ENCODE measurements at regions not wholly inside any gene's neighbourhood (a gene's known extent, or its start where the extent isn't known, plus 50 kb on each side); places are given as distances from the start of the nearest gene placed in this dataset.

DNA sequence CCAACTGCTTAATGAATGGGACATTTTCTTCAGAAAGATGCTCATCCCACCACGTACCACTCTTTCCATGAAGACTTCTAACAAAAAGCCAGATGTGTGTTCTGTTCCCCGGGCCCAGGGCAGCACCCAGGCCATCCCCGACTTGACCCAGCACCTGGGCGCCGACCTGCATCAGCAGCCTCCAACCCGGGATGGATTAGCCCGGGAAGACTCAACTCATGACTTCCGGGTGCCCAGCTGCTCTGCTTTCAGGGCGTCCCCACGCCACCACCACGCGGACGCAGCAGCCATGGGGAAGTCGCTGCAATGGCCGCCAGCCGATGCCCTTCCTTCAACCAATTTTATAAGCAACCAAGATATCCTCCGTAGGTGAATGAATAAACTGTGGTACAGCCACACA, 123.8 kb upstream of the TUBA3C start (continued):
- TF ChIP-seq GABPA (IDR thresholded peaks at IDR 0.05 in 1 of 2, conservative IDR thresholded peaks at IDR 0.05 in 1 of 2) (no peak), RXRA (IDR thresholded peaks at IDR 0.05) (no peak), FOXA2 (IDR thresholded peaks at IDR 0.05) (no peak), TAF1 (conservative IDR thresholded peaks at IDR 0.05) (no peak), HNF4A (conservative IDR thresholded peaks at IDR 0.05) (no peak)
- TF ChIP-seq, protein P1, sequence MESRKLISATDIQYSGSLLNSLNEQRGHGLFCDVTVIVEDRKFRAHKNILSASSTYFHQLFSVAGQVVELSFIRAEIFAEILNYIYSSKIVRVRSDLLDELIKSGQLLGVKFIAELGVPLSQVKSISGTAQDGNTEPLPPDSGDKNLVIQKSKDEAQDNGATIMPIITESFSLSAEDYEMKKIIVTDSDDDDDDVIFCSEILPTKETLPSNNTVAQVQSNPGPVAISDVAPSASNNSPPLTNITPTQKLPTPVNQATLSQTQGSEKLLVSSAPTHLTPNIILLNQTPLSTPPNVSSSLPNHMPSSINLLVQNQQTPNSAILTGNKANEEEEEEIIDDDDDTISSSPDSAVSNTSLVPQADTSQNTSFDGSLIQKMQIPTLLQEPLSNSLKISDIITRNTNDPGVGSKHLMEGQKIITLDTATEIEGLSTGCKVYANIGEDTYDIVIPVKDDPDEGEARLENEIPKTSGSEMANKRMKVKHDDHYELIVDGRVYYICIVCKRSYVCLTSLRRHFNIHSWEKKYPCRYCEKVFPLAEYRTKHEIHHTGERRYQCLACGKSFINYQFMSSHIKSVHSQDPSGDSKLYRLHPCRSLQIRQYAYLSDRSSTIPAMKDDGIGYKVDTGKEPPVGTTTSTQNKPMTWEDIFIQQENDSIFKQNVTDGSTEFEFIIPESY (IDR thresholded peaks at IDR 0.05) = no peak

DNA sequence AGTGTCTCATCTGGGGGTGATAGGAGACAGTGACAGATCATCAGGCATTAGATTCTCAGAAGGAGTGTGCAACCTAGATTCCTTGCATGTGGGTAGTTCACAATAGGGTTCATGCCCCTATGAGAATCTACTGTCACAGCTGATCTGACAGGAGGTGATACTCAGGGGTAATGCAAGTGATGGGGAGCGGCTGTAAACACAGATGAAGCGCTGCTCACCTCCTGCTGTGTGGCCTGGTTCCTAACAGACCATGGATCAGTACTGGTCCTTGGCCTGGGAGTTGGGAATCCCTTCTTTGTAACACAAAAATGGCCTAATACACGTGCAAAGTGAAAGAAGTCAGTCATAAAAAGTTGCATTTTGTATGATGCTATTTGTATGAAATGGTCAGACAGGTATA, 107.6 kb upstream of the TUBA3C start:
- Histone ChIP-seq H3K36me3 (ENCODE audit: control insufficient read depth in 4 of 4, insufficient read depth in 3 of 4, low read depth in 1 of 4, low read length in 3 of 4) (no peaks in the 10 kb centered on the region), H3K9ac (ENCODE audit: low read depth in 1 of 2, low read length in 2 of 2) (no peak overlapping the region), H3K4me1 (ENCODE audit: control insufficient read depth in 4 of 4, insufficient read depth in 4 of 4, low read length in 3 of 4) (no peaks in the 10 kb centered on the region), H3K4me3 (ENCODE audit: low read depth in 1 of 3, low read length in 3 of 3) (no peak overlapping the region), H3K27me3 (ENCODE audit: control insufficient read depth in 4 of 4, insufficient read depth in 4 of 4, low read length in 3 of 4) (peaks cover 0 to 3% (median 0%) of the 10 kb centered on the region in 4 donors), H3K27ac (ENCODE audit: low read depth in 1 of 2, low read length in 2 of 2) (no peak overlapping the region), H3K9me3 (ENCODE audit: control insufficient read depth in 4 of 4, low read length in 3 of 4) (no peaks in the 10 kb centered on the region)
- TF ChIP-seq FOXA2 (IDR thresholded peaks at IDR 0.05) (no peak), HNF4A (conservative IDR thresholded peaks at IDR 0.05) (no peak), SP1 (IDR thresholded peaks at IDR 0.05) (no peak), RAD21 (IDR thresholded peaks at IDR 0.05) (no peak)
- 49% methylated on average over 3 of the region's 3 CpGs for WGBS
- DNase-seq (ENCODE audit: low spot score) = no peak

DNA sequence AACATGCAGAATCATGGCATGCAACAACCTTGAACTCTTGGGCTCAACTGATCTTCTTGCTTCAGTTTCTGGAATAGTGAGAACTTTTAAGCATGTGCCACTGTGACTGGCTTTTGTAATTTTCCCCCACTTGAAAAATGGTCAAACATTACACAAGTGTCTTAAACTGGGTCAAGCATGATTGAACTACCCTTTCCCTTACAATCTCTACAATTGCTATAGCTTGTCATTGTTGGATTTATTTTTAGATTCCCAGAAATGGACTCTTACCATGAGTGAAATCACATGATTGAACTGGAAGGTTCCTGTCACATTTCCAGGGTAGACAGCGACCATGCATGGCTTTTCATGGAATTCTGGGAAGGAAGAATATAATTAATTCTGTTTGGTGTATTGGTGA, 102.2 kb upstream of the TUBA3C start:
- H3K27ac ChIP-seq (ENCODE audit: low read depth in 1 of 2, low read length in 2 of 2) = no peak overlapping the region
- H3K4me1 ChIP-seq (ENCODE audit: control insufficient read depth in 4 of 4, insufficient read depth in 4 of 4, low read length in 3 of 4) = no peaks in the 10 kb centered on the region
- H3K36me3 ChIP-seq (ENCODE audit: control insufficient read depth in 4 of 4, insufficient read depth in 3 of 4, low read depth in 1 of 4, low read length in 3 of 4) = no peaks in the 10 kb centered on the region
- H3K9me3 ChIP-seq (ENCODE audit: control insufficient read depth in 4 of 4, low read length in 3 of 4) = no peaks in the 10 kb centered on the region
- H3K4me3 ChIP-seq (ENCODE audit: low read depth in 1 of 3, low read length in 3 of 3) = no peak overlapping the region
- TF ChIP-seq, protein P2, sequence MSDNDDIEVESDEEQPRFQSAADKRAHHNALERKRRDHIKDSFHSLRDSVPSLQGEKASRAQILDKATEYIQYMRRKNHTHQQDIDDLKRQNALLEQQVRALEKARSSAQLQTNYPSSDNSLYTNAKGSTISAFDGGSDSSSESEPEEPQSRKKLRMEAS (IDR thresholded peaks at IDR 0.05) = no peak
- TF ChIP-seq, protein P3, sequence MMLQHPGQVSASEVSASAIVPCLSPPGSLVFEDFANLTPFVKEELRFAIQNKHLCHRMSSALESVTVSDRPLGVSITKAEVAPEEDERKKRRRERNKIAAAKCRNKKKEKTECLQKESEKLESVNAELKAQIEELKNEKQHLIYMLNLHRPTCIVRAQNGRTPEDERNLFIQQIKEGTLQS (IDR thresholded peaks at IDR 0.05) = no peak
- no peak for TF ChIP-seq RXRA (IDR thresholded peaks at IDR 0.05)
- no peak for TF ChIP-seq FOXA2 (IDR thresholded peaks at IDR 0.05)
- no peak for TF ChIP-seq HNF4A (conservative IDR thresholded peaks at IDR 0.05)
- TF ChIP-seq GABPA (IDR thresholded peaks at IDR 0.05 in 1 of 2, conservative IDR thresholded peaks at IDR 0.05 in 1 of 2) = no peak
- TF ChIP-seq, protein P1 (IDR thresholded peaks at IDR 0.05) = no peak
- TF ChIP-seq TAF1 (conservative IDR thresholded peaks at IDR 0.05) = no peak
- 42% methylated on average over 1 of the region's 1 CpG for WGBS
- H3K9ac ChIP-seq (ENCODE audit: low read depth in 1 of 2, low read length in 2 of 2) = no peak overlapping the region
- no peak for DNase-seq (ENCODE audit: low spot score)
- peaks cover 0 to 3% (median 0%) of the 10 kb centered on the region in 4 donors for H3K27me3 ChIP-seq (ENCODE audit: control insufficient read depth in 4 of 4, insufficient read depth in 4 of 4, low read length in 3 of 4)

DNA sequence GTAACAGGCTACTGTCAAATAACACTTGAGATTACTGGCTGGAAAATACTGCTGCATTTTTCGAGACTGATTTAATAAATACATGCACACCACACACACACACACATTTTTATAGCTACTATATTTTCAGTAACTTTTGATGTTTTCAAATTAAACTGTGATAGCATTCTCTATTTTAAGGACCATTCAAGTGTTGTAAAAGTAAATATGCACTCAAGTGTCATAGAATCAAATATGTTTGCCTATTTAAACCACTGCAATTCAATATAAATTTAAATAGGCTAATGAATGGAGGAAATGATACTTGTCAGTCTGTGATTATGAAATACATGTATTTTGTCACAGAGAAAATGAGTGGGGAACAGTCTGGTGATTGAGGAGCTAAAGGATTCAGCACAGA, 86.7 kb upstream of the TUBA3C start:
- no peak for DNase-seq (ENCODE audit: low spot score)
- Histone ChIP-seq H3K4me1 (ENCODE audit: control insufficient read depth in 4 of 4, insufficient read depth in 4 of 4, low read length in 3 of 4) (no peaks in the 10 kb centered on the region), H3K27ac (ENCODE audit: low read depth in 1 of 2, low read length in 2 of 2) (no peak overlapping the region), H3K36me3 (ENCODE audit: control insufficient read depth in 4 of 4, insufficient read depth in 3 of 4, low read depth in 1 of 4, low read length in 3 of 4) (no peaks in the 10 kb centered on the region), H3K27me3 (ENCODE audit: control insufficient read depth in 4 of 4, insufficient read depth in 4 of 4, low read length in 3 of 4) (no peaks in the 10 kb centered on the region), H3K4me3 (ENCODE audit: low read depth in 1 of 3, low read length in 3 of 3) (no peak overlapping the region), H3K9ac (ENCODE audit: low read depth in 1 of 2, low read length in 2 of 2) (no peak overlapping the region), H3K9me3 (ENCODE audit: control insufficient read depth in 4 of 4, low read length in 3 of 4) (no peaks in the 10 kb centered on the region)
- 5% methylated on average over 1 of the region's 1 CpG for WGBS
- TF ChIP-seq, protein P3 (IDR thresholded peaks at IDR 0.05) = no peak
- TF ChIP-seq TAF1 (conservative IDR thresholded peaks at IDR 0.05) = no peak
- TF ChIP-seq RXRA (IDR thresholded peaks at IDR 0.05) = no peak
- no peak for TF ChIP-seq RAD21 (IDR thresholded peaks at IDR 0.05)
- TF ChIP-seq, protein P4, sequence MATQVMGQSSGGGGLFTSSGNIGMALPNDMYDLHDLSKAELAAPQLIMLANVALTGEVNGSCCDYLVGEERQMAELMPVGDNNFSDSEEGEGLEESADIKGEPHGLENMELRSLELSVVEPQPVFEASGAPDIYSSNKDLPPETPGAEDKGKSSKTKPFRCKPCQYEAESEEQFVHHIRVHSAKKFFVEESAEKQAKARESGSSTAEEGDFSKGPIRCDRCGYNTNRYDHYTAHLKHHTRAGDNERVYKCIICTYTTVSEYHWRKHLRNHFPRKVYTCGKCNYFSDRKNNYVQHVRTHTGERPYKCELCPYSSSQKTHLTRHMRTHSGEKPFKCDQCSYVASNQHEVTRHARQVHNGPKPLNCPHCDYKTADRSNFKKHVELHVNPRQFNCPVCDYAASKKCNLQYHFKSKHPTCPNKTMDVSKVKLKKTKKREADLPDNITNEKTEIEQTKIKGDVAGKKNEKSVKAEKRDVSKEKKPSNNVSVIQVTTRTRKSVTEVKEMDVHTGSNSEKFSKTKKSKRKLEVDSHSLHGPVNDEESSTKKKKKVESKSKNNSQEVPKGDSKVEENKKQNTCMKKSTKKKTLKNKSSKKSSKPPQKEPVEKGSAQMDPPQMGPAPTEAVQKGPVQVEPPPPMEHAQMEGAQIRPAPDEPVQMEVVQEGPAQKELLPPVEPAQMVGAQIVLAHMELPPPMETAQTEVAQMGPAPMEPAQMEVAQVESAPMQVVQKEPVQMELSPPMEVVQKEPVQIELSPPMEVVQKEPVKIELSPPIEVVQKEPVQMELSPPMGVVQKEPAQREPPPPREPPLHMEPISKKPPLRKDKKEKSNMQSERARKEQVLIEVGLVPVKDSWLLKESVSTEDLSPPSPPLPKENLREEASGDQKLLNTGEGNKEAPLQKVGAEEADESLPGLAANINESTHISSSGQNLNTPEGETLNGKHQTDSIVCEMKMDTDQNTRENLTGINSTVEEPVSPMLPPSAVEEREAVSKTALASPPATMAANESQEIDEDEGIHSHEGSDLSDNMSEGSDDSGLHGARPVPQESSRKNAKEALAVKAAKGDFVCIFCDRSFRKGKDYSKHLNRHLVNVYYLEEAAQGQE (IDR thresholded peaks at IDR 0.05) = no peak
- TF ChIP-seq GABPA (IDR thresholded peaks at IDR 0.05 in 1 of 2, conservative IDR thresholded peaks at IDR 0.05 in 1 of 2) = no peak
- TF ChIP-seq, protein P2 (IDR thresholded peaks at IDR 0.05) = no peak
- no peak for TF ChIP-seq HNF4A (conservative IDR thresholded peaks at IDR 0.05)
- no peak for TF ChIP-seq NR2F2 (IDR thresholded peaks at IDR 0.05)

All from liver (tissue), 7 donors.